Tibial nerve (tissue), 3 donors: ENCODE measurements at regions not wholly inside any gene's neighbourhood (a gene's known extent, or its start where the extent isn't known, plus 50 kb on each side); places are given as distances from the start of the nearest gene placed in this dataset.

Source experiments
- POLR2A ChIP-seq, 2 donors: fragments of 450-650 bp; IDR thresholded peaks; one replicate each; pipeline ENCODE4 v1.6.1; 2017; ENCODE audit warnings: antibody characterized with exemption in 2 of 2, mild to moderate bottlenecking in 2 of 2, moderate library complexity in 2 of 2
- TF ChIP-seq, protein P1 (sequence below), 5 experiments: fragments of 200-600 bp in 3 of 5; fragments of 450-650 bp in 2 of 5; sonication (generic) in 3 of 5; IDR thresholded peaks; one replicate each; pipeline ENCODE4 v1.5.1; 2016 to 2019; ENCODE audit warnings: antibody characterized with exemption in 5 of 5, mild to moderate bottlenecking in 3 of 5, moderate library complexity in 2 of 5

DNA sequence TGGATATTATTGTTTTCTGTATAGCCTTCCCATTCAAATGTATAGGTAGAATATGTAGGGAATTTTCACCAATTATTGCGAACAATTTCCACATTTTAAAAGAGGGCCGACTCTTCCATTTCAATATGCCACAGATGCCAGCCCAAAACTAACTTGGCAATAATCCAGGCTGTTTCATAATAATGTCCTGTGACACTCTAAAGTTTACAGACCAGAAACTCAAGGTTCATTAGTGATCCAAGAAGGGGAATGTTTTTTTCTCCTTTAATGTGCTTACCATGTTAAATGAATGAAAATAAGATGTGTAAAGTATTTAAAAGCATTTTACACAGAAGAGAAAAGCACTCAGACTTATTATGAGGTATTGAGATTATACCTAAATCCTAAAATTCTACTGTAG is 63.0 kb upstream of the FAM3C start:
- no peak for TF ChIP-seq POLR2A (IDR thresholded peaks at IDR 0.05)
- TF ChIP-seq, protein P1, sequence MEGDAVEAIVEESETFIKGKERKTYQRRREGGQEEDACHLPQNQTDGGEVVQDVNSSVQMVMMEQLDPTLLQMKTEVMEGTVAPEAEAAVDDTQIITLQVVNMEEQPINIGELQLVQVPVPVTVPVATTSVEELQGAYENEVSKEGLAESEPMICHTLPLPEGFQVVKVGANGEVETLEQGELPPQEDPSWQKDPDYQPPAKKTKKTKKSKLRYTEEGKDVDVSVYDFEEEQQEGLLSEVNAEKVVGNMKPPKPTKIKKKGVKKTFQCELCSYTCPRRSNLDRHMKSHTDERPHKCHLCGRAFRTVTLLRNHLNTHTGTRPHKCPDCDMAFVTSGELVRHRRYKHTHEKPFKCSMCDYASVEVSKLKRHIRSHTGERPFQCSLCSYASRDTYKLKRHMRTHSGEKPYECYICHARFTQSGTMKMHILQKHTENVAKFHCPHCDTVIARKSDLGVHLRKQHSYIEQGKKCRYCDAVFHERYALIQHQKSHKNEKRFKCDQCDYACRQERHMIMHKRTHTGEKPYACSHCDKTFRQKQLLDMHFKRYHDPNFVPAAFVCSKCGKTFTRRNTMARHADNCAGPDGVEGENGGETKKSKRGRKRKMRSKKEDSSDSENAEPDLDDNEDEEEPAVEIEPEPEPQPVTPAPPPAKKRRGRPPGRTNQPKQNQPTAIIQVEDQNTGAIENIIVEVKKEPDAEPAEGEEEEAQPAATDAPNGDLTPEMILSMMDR (IDR thresholded peaks at IDR 0.05) = no peak
